HUDEP-2 (cell line): ENCODE measurements at regions not wholly inside any gene's neighbourhood (a gene's known extent, or its start where the extent isn't known, plus 50 kb on each side); places are given as distances from the start of the nearest gene placed in this dataset.
"Not testable (repeated sequence)": the region's sequence is repeated elsewhere in the genome, so short reads cannot be mapped to it uniquely, and the experiment has no call there.

Experiments
- DNase-seq, 76 experiments: peaks; one replicate each; lab custom pipeline; 2025; ENCODE audit not compliant: unreplicated experiment in 76 of 76; lab: John Stamatoyannopoulos, UW

DNA sequence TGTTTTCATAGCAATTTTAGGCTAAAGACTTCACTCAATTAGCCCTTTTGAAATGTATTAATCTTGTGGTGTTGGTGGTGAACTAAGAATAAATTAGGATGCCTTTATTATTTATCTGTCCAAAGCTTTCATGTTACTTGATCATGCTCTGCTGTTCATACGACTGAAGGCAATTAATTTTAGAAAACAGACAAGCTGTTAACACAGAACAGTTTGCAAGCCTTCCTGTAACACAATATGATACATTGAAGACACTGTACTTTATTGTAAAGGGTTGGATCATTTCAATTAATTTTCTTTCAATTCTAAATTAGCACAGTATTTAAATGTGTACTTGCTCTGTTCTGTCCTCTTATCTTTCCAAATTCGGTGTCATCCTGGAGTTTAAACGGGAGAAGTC lies 794.3 kb upstream of the MIR17HG start:
- DNase-seq, result no peak

GRCh38 chr13:90557626-90558025 lies 789.9 kb upstream of the MIR17HG start:
- DNase-seq, result no peak

GRCh38 chr13:90562443-90562842 lies 785.0 kb upstream of the MIR17HG start:
- DNase-seq, result no peak

DNA sequence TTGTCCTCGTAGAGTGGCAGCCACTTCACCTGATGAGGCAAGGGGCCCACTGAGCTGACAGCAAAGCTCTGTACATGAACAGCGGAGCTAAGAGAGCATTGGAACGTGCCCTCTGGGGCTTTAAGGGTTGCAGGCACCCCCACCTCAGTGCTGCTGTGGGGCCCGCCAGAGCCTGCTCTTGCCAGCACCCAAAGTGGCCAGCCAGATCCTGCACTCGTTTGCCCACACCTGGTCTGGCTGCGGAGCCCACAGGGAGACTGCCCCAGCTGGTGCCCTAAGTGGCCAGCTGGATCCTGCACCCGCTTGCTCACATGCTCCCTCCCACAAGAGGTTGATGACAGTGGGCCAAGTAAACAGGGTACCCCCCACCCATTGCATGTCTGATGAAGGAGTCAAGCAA lies 783.4 kb upstream of the MIR17HG start:
- no peak for DNase-seq

DNA sequence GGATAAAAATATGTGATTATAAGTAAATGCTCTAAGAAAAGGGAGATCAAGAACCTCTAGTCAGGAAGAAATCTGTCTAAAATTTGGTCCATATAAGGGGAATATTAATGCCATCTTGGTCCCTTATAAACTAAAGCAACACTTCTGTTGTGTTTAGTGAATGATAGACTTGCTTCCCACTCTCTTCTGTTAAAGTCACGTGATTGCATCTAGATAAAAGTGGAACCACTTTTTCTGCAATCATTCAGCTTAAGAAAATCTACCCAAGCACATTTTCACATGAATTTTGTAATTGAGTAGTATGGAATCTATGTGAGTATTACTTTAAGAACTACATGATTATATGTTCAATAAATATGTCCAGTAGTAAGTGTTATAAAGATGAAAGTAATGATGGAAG lies 782.9 kb upstream of the MIR17HG start:
- DNase-seq, result no peak

DNA sequence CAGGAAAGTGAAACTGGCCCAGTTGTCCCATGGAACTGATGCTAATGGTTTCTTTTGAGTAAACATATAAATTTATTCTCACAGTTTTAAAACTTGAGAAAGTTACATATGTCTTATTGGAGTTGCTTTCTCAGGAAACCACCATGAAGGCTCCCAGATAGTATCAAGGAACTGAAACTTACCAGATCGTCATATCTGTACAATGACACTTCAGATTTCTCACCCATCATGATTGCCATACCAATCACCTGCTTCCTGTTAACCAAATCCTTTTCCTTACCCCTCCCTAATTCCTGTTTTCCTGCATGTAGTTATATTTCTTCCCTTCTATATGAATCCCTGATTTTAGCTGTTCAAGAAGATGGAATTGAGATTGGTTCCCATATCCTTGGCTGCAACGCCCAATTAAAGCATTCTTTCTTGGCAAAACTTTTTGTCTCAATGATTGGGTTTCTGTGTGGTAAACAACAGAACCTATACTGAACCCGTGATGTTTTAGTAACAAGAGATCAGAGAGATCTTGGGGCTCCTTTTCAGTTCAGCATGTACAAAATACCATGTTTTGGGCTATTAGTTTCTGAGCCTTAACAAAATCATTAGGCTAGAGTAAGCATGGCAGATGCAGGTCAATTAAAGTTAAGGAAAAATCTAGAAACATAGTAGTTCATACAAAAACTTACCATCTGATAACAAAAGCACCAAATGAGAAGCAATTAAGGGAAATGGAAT lies 781.3 kb upstream of the MIR17HG start:
- DNase-seq, result no peak

DNA sequence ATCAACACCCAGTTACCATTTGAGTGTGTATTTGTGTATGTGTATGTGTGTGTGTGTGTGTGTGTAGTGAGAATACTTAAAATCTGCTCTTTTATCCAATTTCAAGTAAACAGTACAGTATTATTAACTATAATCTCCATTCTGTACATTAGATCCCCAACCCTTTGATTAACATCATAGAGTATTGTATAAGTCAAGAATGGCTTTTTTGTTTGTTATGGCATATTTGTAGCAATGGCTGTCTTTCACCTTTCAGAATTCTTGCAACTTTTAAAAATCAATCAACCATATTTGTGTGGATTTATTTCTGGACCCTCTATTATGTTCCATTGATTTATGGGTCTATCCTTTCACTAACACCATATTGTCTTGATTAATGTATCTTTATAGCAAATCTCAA lies 779.3 kb upstream of the MIR17HG start:
- no peak for DNase-seq

DNA sequence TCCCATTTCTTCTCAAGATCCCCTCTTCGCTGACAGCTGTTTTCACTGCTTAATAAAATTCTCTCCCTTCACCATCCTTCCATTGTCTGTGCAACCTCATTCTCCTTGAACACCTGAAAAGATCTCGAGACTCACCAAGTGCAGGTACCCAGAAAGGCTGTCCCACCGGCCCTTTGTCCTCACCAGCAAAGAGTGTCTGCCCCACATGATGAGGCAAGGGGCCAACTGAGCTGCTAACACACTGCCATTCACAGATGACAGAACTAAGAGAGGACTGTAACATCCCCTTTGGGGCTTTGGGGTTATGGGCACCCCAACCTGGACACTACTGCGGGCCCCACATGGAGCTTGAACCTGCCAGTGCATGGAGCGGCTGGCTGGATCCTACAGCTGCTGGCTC lies 771.4 kb upstream of the MIR17HG start:
- no peak for DNase-seq

DNA sequence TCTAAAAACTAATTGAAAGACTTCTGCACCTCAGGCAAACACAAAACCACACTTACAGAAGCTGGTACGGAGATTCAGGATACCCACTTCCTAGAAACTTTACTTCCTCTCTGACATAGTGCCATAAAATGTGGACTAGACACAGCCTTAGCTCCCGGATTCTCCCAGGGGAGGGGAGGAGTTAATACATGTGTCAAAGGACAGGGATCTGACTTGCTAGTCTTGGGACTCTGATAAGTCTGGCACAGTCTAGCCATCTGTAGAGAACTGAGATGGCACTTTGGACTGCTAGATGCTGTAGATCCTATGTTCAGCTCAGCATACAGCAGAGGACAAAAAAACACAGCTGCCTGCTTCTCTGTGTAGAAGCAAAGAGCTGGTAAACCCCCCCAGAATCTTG lies 769.8 kb upstream of the MIR17HG start:
- no peak for DNase-seq

DNA sequence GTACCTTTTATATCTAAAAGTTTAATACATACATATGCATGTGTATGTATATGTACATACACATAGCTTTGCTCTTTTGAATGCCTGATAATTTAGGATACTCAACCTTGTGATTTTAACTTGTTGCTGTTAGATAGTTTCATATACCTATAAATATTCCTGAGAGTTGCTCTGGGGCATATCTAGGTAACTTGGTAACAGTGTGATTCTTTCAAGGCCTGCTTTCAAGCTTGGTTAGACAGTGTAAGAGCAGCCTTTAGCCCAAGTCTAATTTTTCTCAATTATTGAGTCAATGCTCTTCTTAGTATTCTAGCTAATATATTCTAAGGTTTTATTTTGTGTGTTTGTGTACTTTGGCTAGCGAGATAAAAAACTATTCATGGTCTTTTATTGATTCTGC lies 762.1 kb upstream of the MIR17HG start:
- DNase-seq, result no peak

- no peak for DNase-seq
These were observed 756.1 kb upstream of the MIR17HG start for GRCh38 chr13:90591260-90591926.

GRCh38 chr13:90591927-90592268 lies 755.6 kb upstream of the MIR17HG start:
- peak in 74 of 76 experiments; percentile 4 to 87 (median 57) for DNase-seq

- DNase-seq, result no peak
These were observed 754.5 kb upstream of the MIR17HG start for GRCh38 chr13:90592943-90593342.

DNA sequence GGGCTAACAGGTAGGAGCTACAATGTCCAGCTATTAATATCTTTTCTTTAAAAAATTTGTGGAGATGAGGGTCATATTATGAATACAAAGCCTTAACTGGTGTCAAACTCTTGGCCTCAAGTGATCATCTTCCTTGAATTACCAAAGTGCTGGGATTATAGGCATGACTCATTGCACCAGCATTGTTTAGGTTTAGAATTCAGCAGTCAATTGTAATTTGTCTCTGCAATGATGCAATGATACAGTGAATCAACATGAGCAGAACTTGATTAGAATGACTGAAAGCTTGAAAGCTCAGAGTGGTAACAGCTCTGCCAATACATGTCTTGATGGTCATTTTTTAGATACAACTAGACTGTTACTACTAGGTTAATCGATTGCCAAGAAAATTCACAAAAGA lies 752.8 kb upstream of the MIR17HG start:
- DNase-seq, result no peak

- no peak for DNase-seq
These were observed 741.8 kb upstream of the MIR17HG start for GRCh38 chr13:90605664-90606063.

DNA sequence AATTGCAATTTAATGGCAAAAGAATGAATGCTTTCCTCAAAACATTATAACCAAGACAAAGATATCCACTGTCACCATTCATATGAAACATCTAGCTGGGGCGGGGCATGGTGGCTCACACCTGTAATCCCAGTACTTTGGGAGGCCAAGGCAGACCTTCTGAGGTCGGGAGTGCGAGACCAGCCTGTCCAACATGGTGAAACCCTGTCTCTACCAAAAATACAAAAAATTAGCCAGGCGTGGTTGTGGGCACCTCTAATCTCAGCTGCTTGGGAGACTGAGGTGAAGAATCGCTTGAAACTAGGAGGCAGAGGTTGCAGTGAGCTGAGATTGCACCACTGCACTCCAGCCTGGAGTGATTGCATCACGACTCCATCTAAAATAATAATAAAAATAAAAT lies 740.6 kb upstream of the MIR17HG start:
- not testable (repeated sequence) for DNase-seq

- no peak for DNase-seq
These were observed 735.1 kb upstream of the MIR17HG start for GRCh38 chr13:90612391-90612790.

DNA sequence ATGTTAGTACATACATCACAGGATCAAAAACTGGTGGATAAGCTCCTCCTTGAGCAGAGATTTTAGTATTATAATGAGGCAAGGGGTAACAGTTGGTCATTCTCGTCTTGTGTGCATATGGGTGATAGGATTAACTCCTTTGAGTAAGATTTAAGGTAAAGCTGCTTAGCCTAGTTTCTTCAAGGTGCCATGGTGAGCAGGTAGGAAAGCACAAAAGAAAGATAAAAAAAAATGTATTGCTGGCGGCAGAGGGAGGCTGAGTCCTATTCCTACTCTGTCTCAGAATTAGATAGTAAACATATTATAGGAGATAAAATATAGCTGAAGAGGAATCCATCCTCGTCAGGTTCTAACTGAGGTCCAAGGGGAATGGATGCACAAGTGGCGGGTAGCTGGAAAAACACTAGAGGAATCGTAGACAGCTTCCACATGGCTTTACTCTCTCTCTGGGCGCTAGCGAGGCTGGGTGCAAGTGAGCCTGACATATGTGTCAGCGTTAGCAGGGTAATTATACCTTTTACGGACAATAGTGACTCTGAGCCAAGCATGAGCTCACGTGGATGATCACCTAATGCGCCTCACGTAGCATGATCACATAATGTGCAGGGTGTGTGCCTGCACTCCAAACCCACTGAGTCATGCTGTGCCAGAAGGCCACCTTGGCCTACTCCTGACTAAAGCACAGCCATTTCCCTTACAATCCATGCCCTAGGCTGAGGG lies 734.3 kb upstream of the MIR17HG start:
- DNase-seq, result no peak

- no peak for DNase-seq
These were observed 732.3 kb upstream of the MIR17HG start for GRCh38 chr13:90615236-90615635.

- DNase-seq, result no peak
These were observed 731.7 kb upstream of the MIR17HG start for GRCh38 chr13:90615767-90616166.

- no peak for DNase-seq
These were observed 729.4 kb upstream of the MIR17HG start for GRCh38 chr13:90618133-90618532.

- DNase-seq, result no peak
These were observed 724.9 kb upstream of the MIR17HG start for GRCh38 chr13:90622541-90622940.
